Neural cell (in vitro differentiated cells): ENCODE measurements at regions not wholly inside any gene's neighbourhood (a gene's known extent, or its start where the extent isn't known, plus 50 kb on each side); places are given as distances from the start of the nearest gene placed in this dataset.

Source experiments
- H2AFZ ChIP-seq: fragments of 200-600, 300-800 bp; sonication (generic), shearing (Covaris generic); 2 replicates; pipeline ENCODE4 v1.6.0; 2014; ENCODE audit warnings: low read depth, mild to moderate bottlenecking, antibody characterized with exemption, low read length, moderate library complexity
- H3F3A ChIP-seq: fragments of 200-600 bp; shearing (Covaris generic); 2 replicates; pipeline ENCODE4 v1.6.1; 2016; ENCODE audit warnings: mild to moderate bottlenecking, moderate library complexity, mixed read lengths, antibody characterized with exemption, low read length; ENCODE audit not compliant: insufficient read depth, poor library complexity, severe bottlenecking
- H3K27ac ChIP-seq: fragments of 200-600, 300-800 bp; sonication (generic), shearing (Covaris generic); 2 replicates; pipeline ENCODE4 v1.5.1; 2014; ENCODE audit warnings: mild to moderate bottlenecking, low read length, moderate library complexity
- H3K27me3 ChIP-seq: fragments of 300-800, 200-600 bp; sonication (generic), shearing (Covaris generic); 2 replicates; pipeline ENCODE4 v1.6.0; 2014; ENCODE audit warnings: mild to moderate bottlenecking, low read depth, low read length, moderate library complexity; ENCODE audit not compliant: insufficient read depth
- H3K36me3 ChIP-seq: fragments of 300-800, 200-600 bp; sonication (generic), shearing (Covaris generic); 2 replicates; pipeline ENCODE4 v1.5.1; 2014; ENCODE audit warnings: mild to moderate bottlenecking, antibody characterized with exemption, low read length, moderate library complexity; ENCODE audit not compliant: insufficient read depth
- H3K4me2 ChIP-seq: fragments of 300-800, 200-600 bp; sonication (generic), shearing (Covaris generic); 2 replicates; pipeline ENCODE4 v1.6.0; 2014; ENCODE audit warnings: mild to moderate bottlenecking, low read length
- H3K4me3 ChIP-seq: fragments of 300-800, 200-600 bp; sonication (generic), shearing (Covaris generic); 2 replicates; pipeline ENCODE4 v1.5.1; 2014; ENCODE audit warnings: mild to moderate bottlenecking, low read length, moderate library complexity
- H3K79me2 ChIP-seq: fragments of 200-600 bp; shearing (Covaris generic); replicated peaks from 2 replicates; pipeline ENCODE4 v1.6.0; 2014; ENCODE audit warnings: mild to moderate bottlenecking, low read length, moderate library complexity; ENCODE audit not compliant: insufficient read depth
- H3K9ac ChIP-seq: fragments of 300-800, 200-600 bp; sonication (generic), shearing (Covaris generic); 2 replicates; pipeline ENCODE4 v1.6.1; 2016; ENCODE audit warnings: mild to moderate bottlenecking, low read length, mixed read lengths
- H3K9me2 ChIP-seq: fragments of 200-600 bp; shearing (Covaris generic); 2 replicates; pipeline ENCODE4 v1.6.1; 2016; ENCODE audit warnings: mild to moderate bottlenecking, low read length, mixed read lengths; ENCODE audit not compliant: insufficient read depth
- H3K9me3 ChIP-seq: fragments of 200-600, 300-800 bp; sonication (generic), shearing (Covaris generic); 2 replicates; pipeline ENCODE4 v1.6.1; 2016; ENCODE audit warnings: mild to moderate bottlenecking, mixed run types, low read length, moderate library complexity, mixed read lengths
- H4K20me1 ChIP-seq: fragments of 200-600 bp; shearing (Covaris generic); 2 replicates; pipeline ENCODE4 v1.6.1; 2016; ENCODE audit warnings: mild to moderate bottlenecking, mixed run types; ENCODE audit not compliant: insufficient read depth
- EP300 ChIP-seq: fragments of 450-650 bp; conservative IDR thresholded peaks from 2 replicates; pipeline ENCODE4 v1.6.1; 2014; ENCODE audit warnings: antibody characterized with exemption, mild to moderate bottlenecking, moderate library complexity; ENCODE audit not compliant: poor library complexity, severe bottlenecking
- EZH2 ChIP-seq: fragments of 200-600, 300-800 bp; shearing (Covaris generic), sonication (generic); IDR thresholded peaks from 2 replicates; pipeline ENCODE4 v1.6.1; 2014; ENCODE audit warnings: antibody characterized with exemption, low read length, borderline replicate concordance, mild to moderate bottlenecking; ENCODE audit not compliant: insufficient read depth, poor library complexity, severe bottlenecking
- MXI1 ChIP-seq: fragments of 450-650 bp; conservative IDR thresholded peaks from 2 replicates; pipeline ENCODE4 v1.6.1; 2014; ENCODE audit warnings: antibody characterized with exemption, mild to moderate bottlenecking; ENCODE audit not compliant: poor library complexity, severe bottlenecking
- POLR2AphosphoS5 ChIP-seq: IDR thresholded peaks from 2 replicates; pipeline ENCODE4 v1.6.1; 2012
- TAF1 ChIP-seq: IDR thresholded peaks from 2 replicates; pipeline ENCODE4 v1.6.1; 2012; ENCODE audit warnings: low read depth
- TF ChIP-seq, protein P1 (sequence below): fragments of 450-650 bp; IDR thresholded peaks from 2 replicates; pipeline ENCODE4 v1.5.1; 2014; ENCODE audit warnings: antibody characterized with exemption, mild to moderate bottlenecking, moderate library complexity; ENCODE audit not compliant: poor library complexity, severe bottlenecking
- TF ChIP-seq, protein P2 (sequence below): IDR thresholded peaks from 2 replicates; pipeline ENCODE4 v1.6.1; 2012; ENCODE audit warnings: borderline replicate concordance

DNA sequence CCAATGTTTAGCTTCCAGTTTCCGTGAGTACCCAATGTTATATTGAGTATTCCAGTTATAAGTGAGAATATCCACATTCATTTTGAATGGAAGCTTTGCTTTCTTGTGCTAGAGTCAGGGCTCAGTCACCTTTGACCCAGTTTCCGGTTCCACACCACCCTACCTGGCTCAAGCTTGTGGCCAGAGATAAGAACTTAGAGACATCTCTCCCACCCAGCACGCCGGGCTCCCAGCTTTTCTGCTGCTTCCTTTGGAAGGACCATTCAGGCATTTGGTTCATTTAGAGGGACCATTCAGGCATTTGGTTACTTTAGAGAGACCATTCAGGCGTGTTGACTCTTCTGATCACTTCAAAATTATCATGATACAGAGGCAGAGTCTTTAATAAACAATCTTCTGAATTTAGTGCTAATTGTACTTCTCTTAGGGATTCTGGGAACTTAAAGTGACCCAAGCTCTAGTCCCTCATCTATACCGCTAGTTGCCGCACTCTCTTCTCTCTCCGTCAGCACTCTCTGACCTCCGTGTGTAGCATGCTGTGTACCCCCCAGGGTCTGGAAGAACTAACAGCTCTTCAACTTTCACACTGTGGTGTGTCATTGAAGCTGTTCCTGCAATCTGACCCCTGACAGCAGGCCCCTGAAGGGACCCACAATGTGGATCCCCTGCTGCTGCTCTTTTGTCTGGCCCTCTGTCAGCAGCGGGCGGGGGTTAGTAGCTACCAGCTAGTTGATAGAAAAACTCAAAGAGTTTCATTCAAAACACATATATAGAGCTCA lies 943.1 kb downstream of the ARAP2 start:
- TF ChIP-seq EZH2: no peak
- TF ChIP-seq, protein P1, sequence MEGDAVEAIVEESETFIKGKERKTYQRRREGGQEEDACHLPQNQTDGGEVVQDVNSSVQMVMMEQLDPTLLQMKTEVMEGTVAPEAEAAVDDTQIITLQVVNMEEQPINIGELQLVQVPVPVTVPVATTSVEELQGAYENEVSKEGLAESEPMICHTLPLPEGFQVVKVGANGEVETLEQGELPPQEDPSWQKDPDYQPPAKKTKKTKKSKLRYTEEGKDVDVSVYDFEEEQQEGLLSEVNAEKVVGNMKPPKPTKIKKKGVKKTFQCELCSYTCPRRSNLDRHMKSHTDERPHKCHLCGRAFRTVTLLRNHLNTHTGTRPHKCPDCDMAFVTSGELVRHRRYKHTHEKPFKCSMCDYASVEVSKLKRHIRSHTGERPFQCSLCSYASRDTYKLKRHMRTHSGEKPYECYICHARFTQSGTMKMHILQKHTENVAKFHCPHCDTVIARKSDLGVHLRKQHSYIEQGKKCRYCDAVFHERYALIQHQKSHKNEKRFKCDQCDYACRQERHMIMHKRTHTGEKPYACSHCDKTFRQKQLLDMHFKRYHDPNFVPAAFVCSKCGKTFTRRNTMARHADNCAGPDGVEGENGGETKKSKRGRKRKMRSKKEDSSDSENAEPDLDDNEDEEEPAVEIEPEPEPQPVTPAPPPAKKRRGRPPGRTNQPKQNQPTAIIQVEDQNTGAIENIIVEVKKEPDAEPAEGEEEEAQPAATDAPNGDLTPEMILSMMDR: no peak
- Histone ChIP-seq H3K36me3 (no peaks in the 10 kb centered on the region), H3K4me3 (no peak overlapping the region), H3K9me2 (no peaks in the 10 kb centered on the region), H4K20me1 (no peaks in the 10 kb centered on the region), H3F3A (no peaks in the 10 kb centered on the region), H3K9me3 (no peaks in the 10 kb centered on the region), H3K9ac (no peak overlapping the region), H2AFZ (no peak overlapping the region), H3K27ac (no peak overlapping the region), H3K4me2 (no peak overlapping the region), H3K27me3 (no peaks in the 10 kb centered on the region), H3K79me2 (no peaks in the 10 kb centered on the region)

DNA sequence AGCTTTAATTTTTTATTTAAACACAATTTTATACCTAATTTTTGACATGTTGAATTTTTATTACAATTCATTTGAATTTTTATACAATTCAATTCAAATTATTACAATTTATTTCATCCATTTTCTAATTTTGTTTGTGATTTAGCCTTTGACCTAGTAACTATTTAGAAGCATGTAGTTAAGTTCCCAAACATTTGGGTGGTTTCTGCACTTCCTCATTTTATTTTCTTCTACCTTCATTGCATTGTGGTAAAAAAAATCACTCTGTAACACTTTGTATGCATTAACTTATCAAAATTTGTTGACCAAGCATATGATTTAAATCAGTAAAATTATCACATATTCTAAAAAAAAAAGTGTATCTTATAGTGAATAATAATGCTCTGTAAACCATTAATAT lies 928.9 kb downstream of the ARAP2 start:
- H3K27ac ChIP-seq: no peak overlapping the region
- no peak overlapping the region for H3K9ac ChIP-seq
- no peak overlapping the region for H3K4me3 ChIP-seq
- no peak overlapping the region for H3K4me2 ChIP-seq
- no peaks in the 10 kb centered on the region for H3K27me3 ChIP-seq
- no peak for TF ChIP-seq POLR2AphosphoS5
- TF ChIP-seq TAF1: no peak
- TF ChIP-seq, protein P2, sequence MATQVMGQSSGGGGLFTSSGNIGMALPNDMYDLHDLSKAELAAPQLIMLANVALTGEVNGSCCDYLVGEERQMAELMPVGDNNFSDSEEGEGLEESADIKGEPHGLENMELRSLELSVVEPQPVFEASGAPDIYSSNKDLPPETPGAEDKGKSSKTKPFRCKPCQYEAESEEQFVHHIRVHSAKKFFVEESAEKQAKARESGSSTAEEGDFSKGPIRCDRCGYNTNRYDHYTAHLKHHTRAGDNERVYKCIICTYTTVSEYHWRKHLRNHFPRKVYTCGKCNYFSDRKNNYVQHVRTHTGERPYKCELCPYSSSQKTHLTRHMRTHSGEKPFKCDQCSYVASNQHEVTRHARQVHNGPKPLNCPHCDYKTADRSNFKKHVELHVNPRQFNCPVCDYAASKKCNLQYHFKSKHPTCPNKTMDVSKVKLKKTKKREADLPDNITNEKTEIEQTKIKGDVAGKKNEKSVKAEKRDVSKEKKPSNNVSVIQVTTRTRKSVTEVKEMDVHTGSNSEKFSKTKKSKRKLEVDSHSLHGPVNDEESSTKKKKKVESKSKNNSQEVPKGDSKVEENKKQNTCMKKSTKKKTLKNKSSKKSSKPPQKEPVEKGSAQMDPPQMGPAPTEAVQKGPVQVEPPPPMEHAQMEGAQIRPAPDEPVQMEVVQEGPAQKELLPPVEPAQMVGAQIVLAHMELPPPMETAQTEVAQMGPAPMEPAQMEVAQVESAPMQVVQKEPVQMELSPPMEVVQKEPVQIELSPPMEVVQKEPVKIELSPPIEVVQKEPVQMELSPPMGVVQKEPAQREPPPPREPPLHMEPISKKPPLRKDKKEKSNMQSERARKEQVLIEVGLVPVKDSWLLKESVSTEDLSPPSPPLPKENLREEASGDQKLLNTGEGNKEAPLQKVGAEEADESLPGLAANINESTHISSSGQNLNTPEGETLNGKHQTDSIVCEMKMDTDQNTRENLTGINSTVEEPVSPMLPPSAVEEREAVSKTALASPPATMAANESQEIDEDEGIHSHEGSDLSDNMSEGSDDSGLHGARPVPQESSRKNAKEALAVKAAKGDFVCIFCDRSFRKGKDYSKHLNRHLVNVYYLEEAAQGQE: no peak
- TF ChIP-seq MXI1: no peak
- TF ChIP-seq, protein P1: no peak
- TF ChIP-seq EP300: no peak
- no peak overlapping the region for H2AFZ ChIP-seq
- no peaks in the 10 kb centered on the region for H4K20me1 ChIP-seq
- no peaks in the 10 kb centered on the region for H3K9me2 ChIP-seq
- no peaks in the 10 kb centered on the region for H3K79me2 ChIP-seq
- no peaks in the 10 kb centered on the region for H3K9me3 ChIP-seq
- H3F3A ChIP-seq: no peaks in the 10 kb centered on the region
- no peaks in the 10 kb centered on the region for H3K36me3 ChIP-seq
